Gastroesophageal sphincter (tissue), 3 donors: ENCODE measurements at regions not wholly inside any gene's neighbourhood (a gene's known extent, or its start where the extent isn't known, plus 50 kb on each side); places are given as distances from the start of the nearest gene placed in this dataset.

Experiments used
- EP300 ChIP-seq: sonication (generic); formaldehyde crosslinking; IDR thresholded peaks from one replicate; pipeline ENCODE4 v1.6.1; 2017; ENCODE audit warnings: antibody characterized with exemption, mild to moderate bottlenecking
- POLR2A ChIP-seq, 2 donors: fragments of 450-650 bp; IDR thresholded peaks; one replicate each; pipeline ENCODE4 v1.6.1; 2017; ENCODE audit warnings: antibody characterized with exemption in 2 of 2, mild to moderate bottlenecking in 2 of 2, moderate library complexity in 1 of 2
- POLR2AphosphoS5 ChIP-seq: sonication (generic); formaldehyde crosslinking; IDR thresholded peaks from one replicate; pipeline ENCODE4 v1.6.1; 2017; ENCODE audit warnings: antibody characterized with exemption
- TF ChIP-seq, protein P1 (sequence below), 4 experiments: fragments of 200-600 bp in 2 of 4; fragments of 450-650 bp in 2 of 4; sonication (generic) in 1 of 4; IDR thresholded peaks; one replicate each; pipeline ENCODE4 v1.5.1; 2017 to 2019; ENCODE audit warnings: antibody characterized with exemption in 4 of 4, mild to moderate bottlenecking in 2 of 4, moderate library complexity in 2 of 4

DNA sequence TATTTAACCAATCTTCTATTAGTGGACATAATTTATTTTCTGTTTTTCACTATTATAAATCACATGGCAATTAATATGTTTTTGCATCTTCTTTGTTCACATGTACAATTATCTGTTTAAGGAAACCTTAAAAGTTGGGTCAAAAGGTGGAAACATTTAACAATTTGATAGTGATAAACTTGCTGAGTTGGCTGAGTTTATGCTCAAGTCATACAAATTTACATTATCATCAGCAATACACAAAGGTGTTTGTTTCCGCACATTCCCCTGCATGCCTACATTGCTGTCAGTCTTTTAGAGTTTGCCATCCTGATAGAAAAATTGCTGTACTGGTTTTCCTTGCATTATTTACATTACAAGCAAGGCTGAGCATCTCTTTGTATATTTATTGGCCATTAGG is 139.5 kb downstream of the KCNRG start:
- TF ChIP-seq EP300 (no peak), POLR2A (IDR thresholded peaks at IDR 0.05) (no peak), POLR2AphosphoS5 (no peak)
- TF ChIP-seq, protein P1, sequence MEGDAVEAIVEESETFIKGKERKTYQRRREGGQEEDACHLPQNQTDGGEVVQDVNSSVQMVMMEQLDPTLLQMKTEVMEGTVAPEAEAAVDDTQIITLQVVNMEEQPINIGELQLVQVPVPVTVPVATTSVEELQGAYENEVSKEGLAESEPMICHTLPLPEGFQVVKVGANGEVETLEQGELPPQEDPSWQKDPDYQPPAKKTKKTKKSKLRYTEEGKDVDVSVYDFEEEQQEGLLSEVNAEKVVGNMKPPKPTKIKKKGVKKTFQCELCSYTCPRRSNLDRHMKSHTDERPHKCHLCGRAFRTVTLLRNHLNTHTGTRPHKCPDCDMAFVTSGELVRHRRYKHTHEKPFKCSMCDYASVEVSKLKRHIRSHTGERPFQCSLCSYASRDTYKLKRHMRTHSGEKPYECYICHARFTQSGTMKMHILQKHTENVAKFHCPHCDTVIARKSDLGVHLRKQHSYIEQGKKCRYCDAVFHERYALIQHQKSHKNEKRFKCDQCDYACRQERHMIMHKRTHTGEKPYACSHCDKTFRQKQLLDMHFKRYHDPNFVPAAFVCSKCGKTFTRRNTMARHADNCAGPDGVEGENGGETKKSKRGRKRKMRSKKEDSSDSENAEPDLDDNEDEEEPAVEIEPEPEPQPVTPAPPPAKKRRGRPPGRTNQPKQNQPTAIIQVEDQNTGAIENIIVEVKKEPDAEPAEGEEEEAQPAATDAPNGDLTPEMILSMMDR (IDR thresholded peaks at IDR 0.05): no peak
